Dermis blood vessel endothelial cell (primary cell): ENCODE measurements at regions not wholly inside any gene's neighbourhood (a gene's known extent, or its start where the extent isn't known, plus 50 kb on each side); places are given as distances from the start of the nearest gene placed in this dataset.
"Not testable (repeated sequence)": the region's sequence is repeated elsewhere in the genome, so short reads cannot be mapped to it uniquely, and the experiment has no call there.

Experiments
- DNase-seq: peaks from one replicate; pipeline ENCODE4 v3.0.0; 2010

- no peak for DNase-seq
Observed at GRCh38 chrX:139199933-139200332, 330.6 kb upstream of the F9 start.

GRCh38 chrX:139198936-139199335, 331.6 kb upstream of the F9 start:
- no peak for DNase-seq

GRCh38 chrX:139196890-139197289, 333.6 kb upstream of the F9 start:
- DNase-seq: no peak

- peak; percentile 49 for DNase-seq
Observed at GRCh38 chrX:139194571-139195280, 335.8 kb upstream of the F9 start.

GRCh38 chrX:139192386-139192961, 338.1 kb upstream of the F9 start:
- DNase-seq: no peak

- no peak for DNase-seq
Observed at GRCh38 chrX:139191746-139192385, 338.7 kb upstream of the F9 start.

- DNase-seq: no peak
Observed at GRCh38 chrX:139191286-139191685, 339.3 kb upstream of the F9 start.

- DNase-seq: no peak
Observed at GRCh38 chrX:139187738-139188137, 342.8 kb upstream of the F9 start.

GRCh38 chrX:139186991-139187390, 343.5 kb upstream of the F9 start:
- no peak for DNase-seq

- DNase-seq: no peak
Observed at GRCh38 chrX:139179592-139179991, 350.9 kb upstream of the F9 start.

- DNase-seq: no peak
Observed at GRCh38 chrX:139178980-139179379, 351.6 kb upstream of the F9 start.

- no peak for DNase-seq
Observed at GRCh38 chrX:139172731-139173130, 357.8 kb upstream of the F9 start.

- DNase-seq: no peak
Observed at GRCh38 chrX:139170526-139171173, 359.9 kb upstream of the F9 start.

GRCh38 chrX:139167282-139167681, 363.3 kb upstream of the F9 start:
- DNase-seq: no peak

- no peak for DNase-seq
Observed at GRCh38 chrX:139158256-139158655, 372.3 kb upstream of the F9 start.

- DNase-seq: no peak
Observed at GRCh38 chrX:139156356-139156755, 374.2 kb upstream of the F9 start.

- DNase-seq: not testable (repeated sequence)
Observed at GRCh38 chrX:139146625-139147024, 383.9 kb upstream of the F9 start.

- DNase-seq: no peak
Observed at GRCh38 chrX:139141370-139141769, 389.2 kb upstream of the F9 start.

- DNase-seq: no peak
Observed at GRCh38 chrX:139134316-139134715, 396.2 kb upstream of the F9 start.

GRCh38 chrX:139126493-139126892, 404.0 kb upstream of the F9 start:
- DNase-seq: peak; percentile 48

- no peak for DNase-seq
Observed at GRCh38 chrX:139125916-139126315, 404.6 kb upstream of the F9 start.

- no peak for DNase-seq
Observed at GRCh38 chrX:139121616-139122286, 408.8 kb upstream of the F9 start.

- DNase-seq: no peak
Observed at GRCh38 chrX:139120760-139121159, 409.2 kb upstream of the FGF13 start.
